ENCODE measurements at regions not wholly inside any gene's neighbourhood (a gene's known extent, or its start where the extent isn't known, plus 50 kb on each side); places are given as distances from the start of the nearest gene placed in this dataset.
"Not testable (repeated sequence)": the region's sequence is repeated elsewhere in the genome, so short reads cannot be mapped to it uniquely, and the experiment has no call there.

GRCh38 chr5:85657328-85657727 lies 960.4 kb upstream of the COX7C start:
- TF ChIP-seq ZNF639 (CRISPR knock-in tag; conservative IDR thresholded peaks at IDR 0.05 in 1 of 2, IDR thresholded peaks at IDR 0.05 in 1 of 2); POLR2A (conservative IDR thresholded peaks at IDR 0.05): not testable (repeated sequence)
